GM23338 (cell line): ENCODE measurements at regions not wholly inside any gene's neighbourhood (a gene's known extent, or its start where the extent isn't known, plus 50 kb on each side); places are given as distances from the start of the nearest gene placed in this dataset.

ENCODE experiments used
- CREB1 ChIP-seq: fragments of 250-450 bp; sonication (Bioruptor Pico); IDR thresholded peaks from 2 replicates; pipeline ENCODE4 v1.5.0; 2020; ENCODE audit warnings: low read depth, mild to moderate bottlenecking, moderate library complexity
- CTCF ChIP-seq, 2 experiments: fragments of 200-600 bp in 1 of 2; sonication (generic) in 1 of 2; conservative IDR thresholded peaks; 2 replicates each; pipeline versions ENCODE4 v1.5.1 to v1.6.1; 2016 to 2017; ENCODE audit warnings: antibody characterized with exemption in 2 of 2, low read depth in 2 of 2, mild to moderate bottlenecking in 2 of 2, moderate library complexity in 1 of 2
- ETS1 ChIP-seq: IDR thresholded peaks from 2 replicates; pipeline ENCODE4 v1.6.1; 2016; ENCODE audit warnings: antibody characterized with exemption
- EZH2 ChIP-seq: fragments of 200-600 bp; sonication (generic); IDR thresholded peaks from one replicate; pipeline ENCODE4 v1.8.0; 2017; ENCODE audit warnings: antibody characterized with exemption, mild to moderate bottlenecking, low read depth; ENCODE audit not compliant: unreplicated experiment
- EZH2phosphoT487 ChIP-seq: fragments of 200-600 bp; sonication (generic); IDR thresholded peaks from one replicate; pipeline ENCODE4 v1.8.1; 2018; ENCODE audit warnings: antibody characterized with exemption; ENCODE audit not compliant: unreplicated experiment
- JUNB ChIP-seq: IDR thresholded peaks from one replicate; pipeline ENCODE4 v1.6.1; 2016; ENCODE audit warnings: antibody characterized with exemption; ENCODE audit not compliant: unreplicated experiment
- NANOG ChIP-seq: IDR thresholded peaks from 2 replicates; pipeline ENCODE4 v1.6.1; 2016; ENCODE audit warnings: antibody characterized with exemption, borderline replicate concordance
- POLR2AphosphoS5 ChIP-seq: IDR thresholded peaks from 2 replicates; pipeline ENCODE4 v1.6.1; 2016; ENCODE audit warnings: antibody characterized with exemption, low read depth
- STAT1 ChIP-seq: IDR thresholded peaks from one replicate; pipeline ENCODE4 v1.6.1; 2016; ENCODE audit warnings: antibody characterized with exemption; ENCODE audit not compliant: unreplicated experiment
- ZNF114 ChIP-seq: fragments of 250-450 bp; sonication (Bioruptor Pico); IDR thresholded peaks from 2 replicates; pipeline ENCODE4 v1.5.0; 2020; ENCODE audit warnings: mild to moderate bottlenecking, moderate library complexity
- ZNF331 ChIP-seq: fragments of 250-450 bp; sonication (Bioruptor Pico); IDR thresholded peaks from 2 replicates; pipeline ENCODE4 v1.5.0; 2020; ENCODE audit warnings: low read depth, mild to moderate bottlenecking, moderate library complexity
- TF ChIP-seq, protein P1 (sequence below): fragments of 250-450 bp; sonication (Bioruptor Pico); IDR thresholded peaks from 2 replicates; pipeline ENCODE4 v1.5.0; 2020; ENCODE audit warnings: mild to moderate bottlenecking, moderate library complexity
- TF ChIP-seq, protein P2 (sequence below): IDR thresholded peaks from one replicate; pipeline ENCODE4 v1.6.1; 2018; ENCODE audit warnings: antibody characterized with exemption; ENCODE audit not compliant: unreplicated experiment

DNA sequence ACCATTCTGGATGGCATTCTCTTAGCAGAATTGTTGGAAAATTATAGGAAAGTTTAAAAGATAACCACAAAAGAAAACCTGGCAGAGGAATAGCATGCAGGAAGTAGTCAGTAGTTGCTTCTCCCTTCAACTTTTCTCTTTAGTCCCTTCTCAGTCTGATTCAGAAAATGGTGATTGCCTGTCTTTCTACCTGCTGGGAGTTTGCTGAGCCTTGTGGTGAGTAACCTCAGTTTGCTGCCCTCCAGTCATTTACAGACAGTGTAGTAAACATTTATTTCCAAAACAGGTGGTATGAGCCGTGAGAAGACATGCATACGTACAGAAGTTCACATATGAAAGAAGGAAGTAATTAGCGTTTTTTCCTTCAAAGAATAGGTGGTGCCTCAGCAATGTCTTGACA lies 224.7 kb upstream of the POU1F1 start:
- TF ChIP-seq CTCF (conservative IDR thresholded peaks at IDR 0.05; ENCODE audit: low read depth in 2 of 2) (no peak), EZH2 (no peak), POLR2AphosphoS5 (no peak), JUNB (no peak), CREB1 (no peak), EZH2phosphoT487 (no peak), ZNF114 (CRISPR knock-in tag) (no peak), ZNF331 (CRISPR knock-in tag) (no peak), STAT1 (no peak), ETS1 (no peak), NANOG (no peak)
- TF ChIP-seq, protein P1, sequence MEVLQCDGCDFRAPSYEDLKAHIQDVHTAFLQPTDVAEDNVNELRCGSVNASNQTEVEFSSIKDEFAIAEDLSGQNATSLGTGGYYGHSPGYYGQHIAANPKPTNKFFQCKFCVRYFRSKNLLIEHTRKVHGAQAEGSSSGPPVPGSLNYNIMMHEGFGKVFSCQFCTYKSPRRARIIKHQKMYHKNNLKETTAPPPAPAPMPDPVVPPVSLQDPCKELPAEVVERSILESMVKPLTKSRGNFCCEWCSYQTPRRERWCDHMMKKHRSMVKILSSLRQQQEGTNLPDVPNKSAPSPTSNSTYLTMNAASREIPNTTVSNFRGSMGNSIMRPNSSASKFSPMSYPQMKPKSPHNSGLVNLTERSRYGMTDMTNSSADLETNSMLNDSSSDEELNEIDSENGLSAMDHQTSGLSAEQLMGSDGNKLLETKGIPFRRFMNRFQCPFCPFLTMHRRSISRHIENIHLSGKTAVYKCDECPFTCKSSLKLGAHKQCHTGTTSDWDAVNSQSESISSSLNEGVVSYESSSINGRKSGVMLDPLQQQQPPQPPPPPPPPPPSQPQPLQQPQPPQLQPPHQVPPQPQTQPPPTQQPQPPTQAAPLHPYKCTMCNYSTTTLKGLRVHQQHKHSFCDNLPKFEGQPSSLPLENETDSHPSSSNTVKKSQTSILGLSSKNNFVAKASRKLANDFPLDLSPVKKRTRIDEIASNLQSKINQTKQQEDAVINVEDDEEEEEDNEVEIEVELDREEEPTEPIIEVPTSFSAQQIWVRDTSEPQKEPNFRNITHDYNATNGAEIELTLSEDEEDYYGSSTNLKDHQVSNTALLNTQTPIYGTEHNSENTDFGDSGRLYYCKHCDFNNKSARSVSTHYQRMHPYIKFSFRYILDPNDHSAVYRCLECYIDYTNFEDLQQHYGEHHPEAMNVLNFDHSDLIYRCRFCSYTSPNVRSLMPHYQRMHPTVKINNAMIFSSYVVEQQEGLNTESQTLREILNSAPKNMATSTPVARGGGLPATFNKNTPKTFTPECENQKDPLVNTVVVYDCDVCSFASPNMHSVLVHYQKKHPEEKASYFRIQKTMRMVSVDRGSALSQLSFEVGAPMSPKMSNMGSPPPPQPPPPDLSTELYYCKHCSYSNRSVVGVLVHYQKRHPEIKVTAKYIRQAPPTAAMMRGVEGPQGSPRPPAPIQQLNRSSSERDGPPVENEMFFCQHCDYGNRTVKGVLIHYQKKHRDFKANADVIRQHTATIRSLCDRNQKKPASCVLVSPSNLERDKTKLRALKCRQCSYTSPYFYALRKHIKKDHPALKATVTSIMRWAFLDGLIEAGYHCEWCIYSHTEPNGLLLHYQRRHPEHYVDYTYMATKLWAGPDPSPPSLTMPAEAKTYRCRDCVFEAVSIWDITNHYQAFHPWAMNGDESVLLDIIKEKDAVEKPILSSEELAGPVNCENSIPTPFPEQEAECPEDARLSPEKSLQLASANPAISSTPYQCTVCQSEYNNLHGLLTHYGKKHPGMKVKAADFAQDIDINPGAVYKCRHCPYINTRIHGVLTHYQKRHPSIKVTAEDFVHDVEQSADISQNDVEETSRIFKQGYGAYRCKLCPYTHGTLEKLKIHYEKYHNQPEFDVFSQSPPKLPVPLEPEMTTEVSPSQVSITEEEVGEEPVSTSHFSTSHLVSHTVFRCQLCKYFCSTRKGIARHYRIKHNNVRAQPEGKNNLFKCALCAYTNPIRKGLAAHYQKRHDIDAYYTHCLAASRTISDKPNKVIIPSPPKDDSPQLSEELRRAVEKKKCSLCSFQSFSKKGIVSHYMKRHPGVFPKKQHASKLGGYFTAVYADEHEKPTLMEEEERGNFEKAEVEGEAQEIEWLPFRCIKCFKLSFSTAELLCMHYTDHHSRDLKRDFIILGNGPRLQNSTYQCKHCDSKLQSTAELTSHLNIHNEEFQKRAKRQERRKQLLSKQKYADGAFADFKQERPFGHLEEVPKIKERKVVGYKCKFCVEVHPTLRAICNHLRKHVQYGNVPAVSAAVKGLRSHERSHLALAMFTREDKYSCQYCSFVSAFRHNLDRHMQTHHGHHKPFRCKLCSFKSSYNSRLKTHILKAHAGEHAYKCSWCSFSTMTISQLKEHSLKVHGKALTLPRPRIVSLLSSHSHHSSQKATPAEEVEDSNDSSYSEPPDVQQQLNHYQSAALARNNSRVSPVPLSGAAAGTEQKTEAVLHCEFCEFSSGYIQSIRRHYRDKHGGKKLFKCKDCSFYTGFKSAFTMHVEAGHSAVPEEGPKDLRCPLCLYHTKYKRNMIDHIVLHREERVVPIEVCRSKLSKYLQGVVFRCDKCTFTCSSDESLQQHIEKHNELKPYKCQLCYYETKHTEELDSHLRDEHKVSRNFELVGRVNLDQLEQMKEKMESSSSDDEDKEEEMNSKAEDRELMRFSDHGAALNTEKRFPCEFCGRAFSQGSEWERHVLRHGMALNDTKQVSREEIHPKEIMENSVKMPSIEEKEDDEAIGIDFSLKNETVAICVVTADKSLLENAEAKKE (CRISPR knock-in tag) = no peak
- TF ChIP-seq, protein P2, sequence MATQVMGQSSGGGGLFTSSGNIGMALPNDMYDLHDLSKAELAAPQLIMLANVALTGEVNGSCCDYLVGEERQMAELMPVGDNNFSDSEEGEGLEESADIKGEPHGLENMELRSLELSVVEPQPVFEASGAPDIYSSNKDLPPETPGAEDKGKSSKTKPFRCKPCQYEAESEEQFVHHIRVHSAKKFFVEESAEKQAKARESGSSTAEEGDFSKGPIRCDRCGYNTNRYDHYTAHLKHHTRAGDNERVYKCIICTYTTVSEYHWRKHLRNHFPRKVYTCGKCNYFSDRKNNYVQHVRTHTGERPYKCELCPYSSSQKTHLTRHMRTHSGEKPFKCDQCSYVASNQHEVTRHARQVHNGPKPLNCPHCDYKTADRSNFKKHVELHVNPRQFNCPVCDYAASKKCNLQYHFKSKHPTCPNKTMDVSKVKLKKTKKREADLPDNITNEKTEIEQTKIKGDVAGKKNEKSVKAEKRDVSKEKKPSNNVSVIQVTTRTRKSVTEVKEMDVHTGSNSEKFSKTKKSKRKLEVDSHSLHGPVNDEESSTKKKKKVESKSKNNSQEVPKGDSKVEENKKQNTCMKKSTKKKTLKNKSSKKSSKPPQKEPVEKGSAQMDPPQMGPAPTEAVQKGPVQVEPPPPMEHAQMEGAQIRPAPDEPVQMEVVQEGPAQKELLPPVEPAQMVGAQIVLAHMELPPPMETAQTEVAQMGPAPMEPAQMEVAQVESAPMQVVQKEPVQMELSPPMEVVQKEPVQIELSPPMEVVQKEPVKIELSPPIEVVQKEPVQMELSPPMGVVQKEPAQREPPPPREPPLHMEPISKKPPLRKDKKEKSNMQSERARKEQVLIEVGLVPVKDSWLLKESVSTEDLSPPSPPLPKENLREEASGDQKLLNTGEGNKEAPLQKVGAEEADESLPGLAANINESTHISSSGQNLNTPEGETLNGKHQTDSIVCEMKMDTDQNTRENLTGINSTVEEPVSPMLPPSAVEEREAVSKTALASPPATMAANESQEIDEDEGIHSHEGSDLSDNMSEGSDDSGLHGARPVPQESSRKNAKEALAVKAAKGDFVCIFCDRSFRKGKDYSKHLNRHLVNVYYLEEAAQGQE = no peak
